OCI-LY1 (cell line): ENCODE measurements at regions not wholly inside any gene's neighbourhood (a gene's known extent, or its start where the extent isn't known, plus 50 kb on each side); places are given as distances from the start of the nearest gene placed in this dataset.

Experiments
- CTCF ChIP-seq: fragments of 200-600 bp; sonication (generic), shearing (Covaris generic); IDR thresholded peaks from 2 replicates; pipeline ENCODE4 v1.5.1; 2017; ENCODE audit warnings: mild to moderate bottlenecking, antibody characterized with exemption, low read length, moderate library complexity, mixed read lengths
- EZH2 ChIP-seq: fragments of 200-600 bp; sonication (generic), shearing (Covaris generic); IDR thresholded peaks from 2 replicates; pipeline ENCODE4 v1.8.0; 2017; ENCODE audit warnings: borderline replicate concordance, mixed run types, mild to moderate bottlenecking, antibody characterized with exemption, low read length, moderate library complexity, mixed read lengths

GRCh38 chr10:55212051-55212450 lies 411.0 kb upstream of the PCDH15 start:
- TF ChIP-seq CTCF (no peak), EZH2 (no peak)
